Right lung (tissue), 2 donors: ENCODE measurements at regions not wholly inside any gene's neighbourhood (a gene's known extent, or its start where the extent isn't known, plus 50 kb on each side); places are given as distances from the start of the nearest gene placed in this dataset.
A peak's percentile ranks its signal among the peaks of the same experiment; 100 is the strongest.

Experiments
- DNase-seq, 2 donors: peaks; one replicate each; pipeline ENCODE4 v3.0.0-alpha.2; 2013

GRCh38 chr12:126572170-126572569, 1506.9 kb downstream of the AACS start:
- DNase-seq = no peak

- no peak for DNase-seq
Measured at GRCh38 chr12:126581655-126582054, 1516.4 kb downstream of the AACS start.

GRCh38 chr12:126582231-126582630, 1517.0 kb downstream of the AACS start:
- no peak for DNase-seq

GRCh38 chr12:126588586-126589249, 1523.5 kb downstream of the AACS start:
- no peak for DNase-seq

- no peak for DNase-seq
Measured at GRCh38 chr12:126591533-126591932, 1526.3 kb downstream of the AACS start.

- no peak for DNase-seq
Measured at GRCh38 chr12:126601184-126602170, 1536.2 kb downstream of the AACS start.

- DNase-seq = no peak
Measured at GRCh38 chr12:126602612-126603011, 1537.4 kb downstream of the AACS start.

GRCh38 chr12:126607157-126607556, 1541.9 kb downstream of the AACS start:
- DNase-seq = no peak

- no peak for DNase-seq
Measured at GRCh38 chr12:126607867-126608266, 1542.6 kb downstream of the AACS start.

- DNase-seq = peak in 1 of 2 donors; percentile 2
Measured at GRCh38 chr12:126608607-126609175, 1543.5 kb downstream of the AACS start.

GRCh38 chr12:126616441-126616840, 1551.2 kb downstream of the AACS start:
- no peak for DNase-seq

GRCh38 chr12:126617312-126617711, 1552.1 kb downstream of the AACS start:
- DNase-seq = no peak

GRCh38 chr12:126627596-126627995, 1562.4 kb downstream of the AACS start:
- DNase-seq = no peak

GRCh38 chr12:126636821-126637220, 1571.6 kb downstream of the AACS start:
- DNase-seq = no peak

- DNase-seq = no peak
Measured at GRCh38 chr12:126644236-126645020, 1579.2 kb downstream of the AACS start.

GRCh38 chr12:126648074-126648473, 1582.8 kb downstream of the AACS start:
- DNase-seq = no peak

GRCh38 chr12:126651133-126651532, 1585.9 kb downstream of the AACS start:
- no peak for DNase-seq

GRCh38 chr12:126663304-126664094, 1598.3 kb downstream of the AACS start:
- DNase-seq = no peak

- no peak for DNase-seq
Measured at GRCh38 chr12:126667339-126667738, 1599.6 kb upstream of the TMEM132C start.

- no peak for DNase-seq
Measured at GRCh38 chr12:126668538-126668937, 1598.4 kb upstream of the TMEM132C start.

GRCh38 chr12:126668961-126669360, 1598.0 kb upstream of the TMEM132C start:
- DNase-seq = no peak
